ENCODE measurements at regions not wholly inside any gene's neighbourhood (a gene's known extent, or its start where the extent isn't known, plus 50 kb on each side); places are given as distances from the start of the nearest gene placed in this dataset.

- ChIA-PET CTCF (no interaction called here), POLR2A (no interaction called here)
Observed at GRCh38 chr17:74085434-74085833, 118.0 kb upstream of the RPL38 start.

GRCh38 chr17:74087002-74087585 lies 116.4 kb upstream of the RPL38 start:
- Mint-ChIP-seq H3K9me3 (peaks cover 0 to 33% (median 10%) of the 10 kb centered on the region in 11 donors), H3K27ac (no peak overlapping the region), H3K36me3 (peaks cover 0 to 5% (median 0%) of the 10 kb centered on the region in 5 donors), H3K27me3 (peaks cover 2 to 29% (median 24%) of the 10 kb centered on the region in 5 donors), H3K4me3 (no peak overlapping the region), H3K4me1 (no peaks in the 10 kb centered on the region)
- peaks cover 0 to 8% (median 0%) of the 10 kb centered on the region in 3 experiments for H3K9me3 ChIP-seq (ENCODE audit: control insufficient read depth in 2 of 3, low read length in 3 of 3)
- no peak overlapping the region for H3K4me3 ChIP-seq (ENCODE audit: low read length)
- ChIA-PET POLR2A (no interaction called here), CTCF (no interaction called here)
- no peaks in the 10 kb centered on the region for H3K4me1 ChIP-seq (ENCODE audit: control insufficient read depth in 2 of 2, insufficient read depth in 2 of 2, low read length in 2 of 2)
- no peaks in the 10 kb centered on the region for H3K36me3 ChIP-seq (ENCODE audit: control insufficient read depth in 2 of 3, insufficient read depth in 3 of 3, low read length in 3 of 3)
- DNase-seq (no peak), ATAC-seq (no peak)
- no peak overlapping the region for H3K27ac ChIP-seq (ENCODE audit: low read depth, low read length)
- intact Hi-C loops (cut with micrococcal nuclease): no loop called here
- H3K27me3 ChIP-seq (ENCODE audit: control insufficient read depth in 2 of 2, insufficient read depth in 2 of 2, low read length in 2 of 2): no peaks in the 10 kb centered on the region

More at GRCh38 chr17:74085434-74085833, 118.0 kb upstream of the RPL38 start:
- Mint-ChIP-seq H3K4me1 (no peaks in the 10 kb centered on the region), H3K9me3 (peaks cover 0 to 17% (median 9%) of the 10 kb centered on the region in 11 donors), H3K36me3 (peaks cover 0 to 5% (median 0%) of the 10 kb centered on the region in 5 donors), H3K27ac (no peak overlapping the region), H3K27me3 (peaks cover 1 to 27% (median 24%) of the 10 kb centered on the region in 5 donors), H3K4me3 (no peak overlapping the region)
- Histone ChIP-seq H3K27ac (ENCODE audit: low read depth, low read length) (no peak overlapping the region), H3K4me1 (ENCODE audit: control insufficient read depth in 2 of 2, insufficient read depth in 2 of 2, low read length in 2 of 2) (no peaks in the 10 kb centered on the region), H3K36me3 (ENCODE audit: control insufficient read depth in 2 of 3, insufficient read depth in 3 of 3, low read length in 3 of 3) (no peaks in the 10 kb centered on the region), H3K27me3 (ENCODE audit: control insufficient read depth in 2 of 2, insufficient read depth in 2 of 2, low read length in 2 of 2) (no peaks in the 10 kb centered on the region), H3K9me3 (ENCODE audit: control insufficient read depth in 2 of 3, low read length in 3 of 3) (peaks cover 0 to 8% (median 0%) of the 10 kb centered on the region in 3 experiments), H3K4me3 (ENCODE audit: low read length) (no peak overlapping the region)
- intact Hi-C loops (cut with micrococcal nuclease): no loop called here
- DNase-seq: no peak
- ATAC-seq: no peak

GRCh38 chr17:74088285-74088933 lies 115.1 kb upstream of the RPL38 start:
- no peaks in the 10 kb centered on the region for H3K27me3 ChIP-seq (ENCODE audit: control insufficient read depth in 2 of 2, insufficient read depth in 2 of 2, low read length in 2 of 2)
- H3K27ac ChIP-seq (ENCODE audit: low read depth, low read length): no peak overlapping the region
- Mint-ChIP-seq H3K9me3 (peaks cover 0 to 33% (median 10%) of the 10 kb centered on the region in 11 donors), H3K36me3 (peaks cover 0 to 5% (median 0%) of the 10 kb centered on the region in 5 donors), H3K4me3 (no peak overlapping the region), H3K27me3 (peaks cover 4 to 22% (median 20%) of the 10 kb centered on the region in 5 donors), H3K27ac (no peak overlapping the region), H3K4me1 (no peaks in the 10 kb centered on the region)
- no peak for DNase-seq
- peaks cover 0 to 8% (median 0%) of the 10 kb centered on the region in 3 experiments for H3K9me3 ChIP-seq (ENCODE audit: control insufficient read depth in 2 of 3, low read length in 3 of 3)
- H3K4me3 ChIP-seq (ENCODE audit: low read length): no peak overlapping the region
- ATAC-seq: no peak
- H3K36me3 ChIP-seq (ENCODE audit: control insufficient read depth in 2 of 3, insufficient read depth in 3 of 3, low read length in 3 of 3): no peaks in the 10 kb centered on the region
- POLR2A ChIA-PET: no interaction called here
- intact Hi-C loops (cut with micrococcal nuclease): no loop called here
- H3K4me1 ChIP-seq (ENCODE audit: control insufficient read depth in 2 of 2, insufficient read depth in 2 of 2, low read length in 2 of 2): no peaks in the 10 kb centered on the region
- CTCF ChIA-PET: no interaction called here

- Mint-ChIP-seq H3K9me3 (peaks cover 0 to 33% (median 10%) of the 10 kb centered on the region in 11 donors), H3K36me3 (peaks cover 0 to 5% (median 0%) of the 10 kb centered on the region in 5 donors), H3K27ac (no peak overlapping the region), H3K4me3 (no peak overlapping the region), H3K27me3 (peaks cover 7 to 27% (median 19%) of the 10 kb centered on the region in 5 donors), H3K4me1 (peaks cover 0 to 1% (median 0%) of the 10 kb centered on the region in 7 donors)
- Histone ChIP-seq H3K4me1 (ENCODE audit: control insufficient read depth in 2 of 2, insufficient read depth in 2 of 2, low read length in 2 of 2) (no peaks in the 10 kb centered on the region), H3K9me3 (ENCODE audit: control insufficient read depth in 2 of 3, low read length in 3 of 3) (peaks cover 0 to 8% (median 0%) of the 10 kb centered on the region in 3 experiments), H3K27ac (ENCODE audit: low read depth, low read length) (no peak overlapping the region), H3K36me3 (ENCODE audit: control insufficient read depth in 2 of 3, insufficient read depth in 3 of 3, low read length in 3 of 3) (no peaks in the 10 kb centered on the region), H3K27me3 (ENCODE audit: control insufficient read depth in 2 of 2, insufficient read depth in 2 of 2, low read length in 2 of 2) (no peaks in the 10 kb centered on the region), H3K4me3 (ENCODE audit: low read length) (no peak overlapping the region)
- POLR2A ChIA-PET: no interaction called here
- CTCF ChIA-PET: no interaction called here
- DNase-seq (no peak), ATAC-seq (no peak)
- intact Hi-C loops (cut with micrococcal nuclease): no loop called here
Observed at GRCh38 chr17:74088934-74089329, 114.5 kb upstream of the RPL38 start.

GRCh38 chr17:74089380-74089779 lies 114.1 kb upstream of the RPL38 start:
- Mint-ChIP-seq H3K27ac (no peak overlapping the region), H3K27me3 (peaks cover 9 to 27% (median 19%) of the 10 kb centered on the region in 5 donors), H3K9me3 (peaks cover 0 to 33% (median 10%) of the 10 kb centered on the region in 11 donors), H3K4me1 (peaks cover 0 to 1% (median 0%) of the 10 kb centered on the region in 7 donors), H3K36me3 (peaks cover 0 to 5% (median 0%) of the 10 kb centered on the region in 5 donors), H3K4me3 (no peak overlapping the region)
- Histone ChIP-seq H3K4me1 (ENCODE audit: control insufficient read depth in 2 of 2, insufficient read depth in 2 of 2, low read length in 2 of 2) (no peaks in the 10 kb centered on the region), H3K4me3 (ENCODE audit: low read length) (no peak overlapping the region), H3K9me3 (ENCODE audit: control insufficient read depth in 2 of 3, low read length in 3 of 3) (peaks cover 0 to 8% (median 0%) of the 10 kb centered on the region in 3 experiments), H3K27me3 (ENCODE audit: control insufficient read depth in 2 of 2, insufficient read depth in 2 of 2, low read length in 2 of 2) (no peaks in the 10 kb centered on the region), H3K36me3 (ENCODE audit: control insufficient read depth in 2 of 3, insufficient read depth in 3 of 3, low read length in 3 of 3) (no peaks in the 10 kb centered on the region), H3K27ac (ENCODE audit: low read depth, low read length) (no peak overlapping the region)
- no peak for ATAC-seq
- CTCF ChIA-PET: interaction anchor here (0.8 kb wide), 1 partner anchor 1068 kb away, joined by 3 read pairs; no protein-coding TSS in a partner anchor
- no peak for DNase-seq
- intact Hi-C loops (cut with micrococcal nuclease): no loop called here
- POLR2A ChIA-PET: no interaction called here

GRCh38 chr17:74089869-74090464 lies 113.5 kb upstream of the RPL38 start:
- DNase-seq (peak in 1 of 9 donors; percentile 67), ATAC-seq (peak; percentile 27)
- Mint-ChIP-seq H3K4me1 (peaks cover 0 to 1% (median 0%) of the 10 kb centered on the region in 7 donors), H3K27ac (no peak overlapping the region), H3K27me3 (peaks cover 11 to 21% (median 19%) of the 10 kb centered on the region in 5 donors), H3K4me3 (no peak overlapping the region), H3K9me3 (peaks cover 0 to 28% (median 9%) of the 10 kb centered on the region in 11 donors), H3K36me3 (peaks cover 0 to 4% (median 0%) of the 10 kb centered on the region in 5 donors)
- H3K36me3 ChIP-seq (ENCODE audit: control insufficient read depth in 2 of 3, insufficient read depth in 3 of 3, low read length in 3 of 3): no peaks in the 10 kb centered on the region
- H3K27me3 ChIP-seq (ENCODE audit: control insufficient read depth in 2 of 2, insufficient read depth in 2 of 2, low read length in 2 of 2): no peaks in the 10 kb centered on the region
- peaks cover 0 to 6% (median 0%) of the 10 kb centered on the region in 3 experiments for H3K9me3 ChIP-seq (ENCODE audit: control insufficient read depth in 2 of 3, low read length in 3 of 3)
- no peak overlapping the region for H3K27ac ChIP-seq (ENCODE audit: low read depth, low read length)
- ChIA-PET CTCF (interaction anchor here (0.8 kb wide), 1 partner anchor 1069 kb away, joined by 3 read pairs; no protein-coding TSS in a partner anchor), POLR2A (no interaction called here)
- intact Hi-C loops (cut with micrococcal nuclease): no loop called here
- no peaks in the 10 kb centered on the region for H3K4me1 ChIP-seq (ENCODE audit: control insufficient read depth in 2 of 2, insufficient read depth in 2 of 2, low read length in 2 of 2)
- no peak overlapping the region for H3K4me3 ChIP-seq (ENCODE audit: low read length)
